CD4-positive, alpha-beta T cell (primary cell): ENCODE measurements at regions not wholly inside any gene's neighbourhood (a gene's known extent, or its start where the extent isn't known, plus 50 kb on each side); places are given as distances from the start of the nearest gene placed in this dataset.
"Not testable (repeated sequence)": the region's sequence is repeated elsewhere in the genome, so short reads cannot be mapped to it uniquely, and the experiment has no call there.

Experiments
- ATAC-seq: fragments of 200-7000 bp; cut with Tn5 transposase; one replicate; pipeline ENCODE4 v1.10.0; 2022; ENCODE audit warnings: mild to moderate bottlenecking; ENCODE audit not compliant: poor library complexity
- CTCF ChIA-PET: fragments of 350-600 bp; sonication (Branson Sonifier 250); formaldehyde crosslinking; loops from one replicate; lab custom pipeline; 2021; ENCODE audit warnings: antibody characterized with exemption, inconsistent platforms; lab: Charles Lee
- POLR2A ChIA-PET: fragments of 350-600 bp; sonication (Branson Sonifier 250); formaldehyde crosslinking; loops from one replicate; lab custom pipeline; 2021; ENCODE audit warnings: antibody characterized with exemption, inconsistent platforms; lab: Charles Lee
- DNase-seq, 14 experiments: peaks; one replicate each; pipeline ENCODE4 v3.0.0-alpha.2; 2013 to 2020; ENCODE audit warnings: mixed read lengths in 2 of 14
- H3K27ac ChIP-seq, 2 donors: one replicate each; pipeline versions ENCODE4 v1.5.1 to v1.7.0; 2013; ENCODE audit warnings: low read length in 2 of 2, low read depth in 1 of 2, mild to moderate bottlenecking in 1 of 2
- H3K27me3 ChIP-seq, 2 experiments: 1 replicate in 1 of 2; 2 replicates in 1 of 2; pipeline versions ENCODE4 v1.6.1 to v1.7.0; 2013; ENCODE audit warnings: low read length in 2 of 2, control low read depth in 1 of 2, mild to moderate bottlenecking in 1 of 2, moderate library complexity in 1 of 2; ENCODE audit not compliant: insufficient read depth in 2 of 2, control insufficient read depth in 1 of 2
- H3K36me3 ChIP-seq: one replicate; pipeline ENCODE4 v1.6.1; 2013; ENCODE audit warnings: low read length, control low read depth; ENCODE audit not compliant: insufficient read depth
- H3K4me1 ChIP-seq: one replicate; pipeline ENCODE4 v1.6.1; 2013; ENCODE audit warnings: low read length, control low read depth; ENCODE audit not compliant: insufficient read depth
- H3K4me3 ChIP-seq: one replicate; pipeline ENCODE4 v1.5.1; 2013; ENCODE audit warnings: mild to moderate bottlenecking, low read length, moderate library complexity
- H3K9me3 ChIP-seq, 2 experiments: 1 replicate in 1 of 2; 2 replicates in 1 of 2; pipeline versions ENCODE4 v1.6.1 to v1.7.0; 2013; ENCODE audit warnings: low read length in 2 of 2, mild to moderate bottlenecking in 2 of 2, control low read depth in 1 of 2, moderate library complexity in 1 of 2; ENCODE audit not compliant: control insufficient read depth in 1 of 2, insufficient read depth in 1 of 2
- H3K27ac Mint-ChIP-seq: one replicate; pipeline ENCODE4 v1.8.0; 2020; ENCODE audit warnings: mixed read lengths
- H3K27me3 Mint-ChIP-seq: one replicate; pipeline ENCODE4 v1.8.0; 2021; ENCODE audit warnings: mixed read lengths
- H3K36me3 Mint-ChIP-seq: one replicate; pipeline ENCODE4 v1.8.0; 2021; ENCODE audit warnings: low read depth, mixed read lengths
- H3K4me1 Mint-ChIP-seq: one replicate; pipeline ENCODE4 v1.8.0; 2021; ENCODE audit warnings: low read depth, mixed read lengths
- H3K4me3 Mint-ChIP-seq: one replicate; pipeline ENCODE4 v1.8.0; 2020; ENCODE audit warnings: mild to moderate bottlenecking, mixed read lengths
- H3K9me3 Mint-ChIP-seq: one replicate; pipeline ENCODE4 v1.8.0; 2020; ENCODE audit warnings: mixed read lengths
- CTCF ChIP-seq: fragments of 200-600 bp; IDR thresholded peaks from one replicate; pipeline ENCODE4 v1.8.0; 2022; ENCODE audit warnings: antibody characterized with exemption, mild to moderate bottlenecking
- intact Hi-C, 2 experiments: fragments of 100-400 bp; cut with DNase I in 1 of 2; cut with micrococcal nuclease in 1 of 2; formaldehyde crosslinking; loops; one replicate each; pipeline versions ENCODE4 v1.15.1 to v1.9.0; 2023 to 2025; cut with DNase I, micrococcal nuclease

GRCh38 chr3:189375532-189375931 is 203.8 kb downstream of the TPRG1 start:
- DNase-seq: no peak
- no peaks in the 10 kb centered on the region for H3K27me3 ChIP-seq
- no peaks in the 10 kb centered on the region for H3K36me3 ChIP-seq
- TF ChIP-seq CTCF: no peak
- H3K27ac Mint-ChIP-seq: no peak overlapping the region
- H3K36me3 Mint-ChIP-seq: no peaks in the 10 kb centered on the region
- ChIA-PET POLR2A (no interaction called here), CTCF (no interaction called here)
- H3K9me3 ChIP-seq: peaks cover 0 to 4% of the 10 kb centered on the region in 2 experiments
- no peaks in the 10 kb centered on the region for H3K4me1 Mint-ChIP-seq
- H3K9me3 Mint-ChIP-seq: peaks cover 4% of the 10 kb centered on the region
- H3K4me1 ChIP-seq: no peaks in the 10 kb centered on the region
- H3K4me3 Mint-ChIP-seq: no peak overlapping the region
- H3K4me3 ChIP-seq: no peak overlapping the region
- intact Hi-C loops: no loop called here
- no peaks in the 10 kb centered on the region for H3K27me3 Mint-ChIP-seq
- no peak for ATAC-seq
- no peak overlapping the region for H3K27ac ChIP-seq

DNA sequence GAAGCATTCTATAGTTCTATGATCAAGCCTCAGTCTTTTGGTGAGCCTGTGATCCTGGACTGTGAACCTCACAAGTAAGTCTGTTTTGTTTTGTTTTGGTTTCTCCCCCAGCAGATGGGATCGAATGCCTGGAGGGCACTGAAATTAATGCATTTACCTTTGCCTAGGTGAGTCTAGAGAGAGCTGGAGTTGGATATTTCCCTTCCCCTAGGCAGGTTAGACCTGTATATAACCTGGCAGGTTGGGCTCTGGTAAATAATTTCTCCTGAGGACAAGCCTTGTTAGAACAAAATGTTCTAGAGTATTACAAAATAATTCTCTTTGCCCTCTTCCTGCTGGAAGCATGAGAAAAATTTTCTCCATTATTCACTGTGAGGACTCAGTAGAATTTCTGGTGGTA is 211.9 kb downstream of the TPRG1 start:
- TF ChIP-seq CTCF: no peak
- Mint-ChIP-seq H3K36me3 (no peaks in the 10 kb centered on the region), H3K9me3 (peaks cover 2% of the 10 kb centered on the region), H3K4me1 (no peaks in the 10 kb centered on the region), H3K27me3 (no peaks in the 10 kb centered on the region), H3K27ac (no peak overlapping the region), H3K4me3 (no peak overlapping the region)
- ChIA-PET CTCF (no interaction called here), POLR2A (no interaction called here)
- ATAC-seq: no peak
- no peaks in the 10 kb centered on the region for H3K27me3 ChIP-seq
- no peaks in the 10 kb centered on the region for H3K36me3 ChIP-seq
- no peak for DNase-seq
- peaks cover 0 to 12% of the 10 kb centered on the region in 2 experiments for H3K9me3 ChIP-seq
- no peak overlapping the region for H3K4me3 ChIP-seq
- intact Hi-C loops: no loop called here
- H3K4me1 ChIP-seq: no peaks in the 10 kb centered on the region
- H3K27ac ChIP-seq: no peak overlapping the region

- H3K9me3 ChIP-seq, H3K4me1 Mint-ChIP-seq, H3K27me3 ChIP-seq, DNase-seq, H3K36me3 ChIP-seq, H3K4me1 ChIP-seq, H3K4me3 ChIP-seq, H3K27me3 Mint-ChIP-seq, H3K27ac Mint-ChIP-seq, ATAC-seq, H3K36me3 Mint-ChIP-seq, intact Hi-C loops, CTCF ChIA-PET, H3K27ac ChIP-seq, POLR2A ChIA-PET, H3K9me3 Mint-ChIP-seq, H3K4me3 Mint-ChIP-seq: not testable (repeated sequence)
Observed at GRCh38 chr3:189385880-189386279, 214.1 kb downstream of the TPRG1 start.

- H3K4me3 Mint-ChIP-seq: no peak overlapping the region
- Histone ChIP-seq H3K9me3 (peaks cover 0 to 8% of the 10 kb centered on the region in 2 experiments), H3K4me1 (no peaks in the 10 kb centered on the region), H3K36me3 (no peaks in the 10 kb centered on the region), H3K27me3 (no peaks in the 10 kb centered on the region), H3K4me3 (no peak overlapping the region), H3K27ac (no peak overlapping the region)
- DNase-seq: no peak
- H3K27me3 Mint-ChIP-seq: no peaks in the 10 kb centered on the region
- CTCF ChIA-PET: no interaction called here
- intact Hi-C loops: no loop called here
- POLR2A ChIA-PET: no interaction called here
- no peak for ATAC-seq
- TF ChIP-seq CTCF: no peak
- no peaks in the 10 kb centered on the region for H3K9me3 Mint-ChIP-seq
- H3K4me1 Mint-ChIP-seq: no peaks in the 10 kb centered on the region
- H3K27ac Mint-ChIP-seq: no peak overlapping the region
- no peaks in the 10 kb centered on the region for H3K36me3 Mint-ChIP-seq
Observed at GRCh38 chr3:189386739-189387138, 215.0 kb downstream of the TPRG1 start.
